ENCODE measurements at regions not wholly inside any gene's neighbourhood (a gene's known extent, or its start where the extent isn't known, plus 50 kb on each side); places are given as distances from the start of the nearest gene placed in this dataset.

- no peak for DNase-seq (ENCODE audit: low read depth)
These were observed 55.9 kb upstream of the FOXN2 start for GRCh38 chr2:48258481-48259149.

- no peak for DNase-seq (ENCODE audit: low read depth)
These were observed 54.7 kb upstream of the FOXN2 start for GRCh38 chr2:48259811-48260210.

- no peak for DNase-seq (ENCODE audit: low read depth)
These were observed 49.9 kb upstream of the FOXN2 start for GRCh38 chr2:48264627-48265026.
